SK-N-SH treated with all-trans-retinoic acid at 6 μM for 48 hours (cell line): ENCODE measurements at regions not wholly inside any gene's neighbourhood (a gene's known extent, or its start where the extent isn't known, plus 50 kb on each side); places are given as distances from the start of the nearest gene placed in this dataset.

Source experiments
- ATAC-seq: fragments of 200-7000 bp; cut with Tn5 transposase; 3 replicates; pipeline ENCODE4 v1.9.1; 2020; ENCODE audit warnings: mild to moderate bottlenecking, moderate library complexity
- ARNTL ChIP-seq: fragments of 450-650 bp; formaldehyde crosslinking; IDR thresholded peaks from 2 replicates; pipeline ENCODE4 v1.5.0; 2020; ENCODE audit warnings: low read depth, mild to moderate bottlenecking, moderate library complexity, borderline replicate concordance
- BACH2 ChIP-seq: fragments of 250-450 bp; sonication (Bioruptor Pico); IDR thresholded peaks from 2 replicates; pipeline ENCODE4 v1.9.0; 2021; ENCODE audit warnings: mild to moderate bottlenecking, borderline replicate concordance
- CSDC2 ChIP-seq: fragments of 250-450 bp; sonication (Bioruptor Pico); IDR thresholded peaks from 2 replicates; pipeline ENCODE4 v1.5.0; 2020; ENCODE audit warnings: mild to moderate bottlenecking, moderate library complexity
- ESRRG ChIP-seq: fragments of 250-450 bp; sonication (Bioruptor Pico); IDR thresholded peaks from 2 replicates; pipeline ENCODE4 v1.6.1; 2021; ENCODE audit warnings: mild to moderate bottlenecking
- ISL1 ChIP-seq: fragments of 250-450 bp; sonication (Bioruptor Pico); IDR thresholded peaks from 2 replicates; pipeline ENCODE4 v2.1.2; 2022; ENCODE audit warnings: mild to moderate bottlenecking, moderate library complexity
- OSR1 ChIP-seq: fragments of 250-450 bp; sonication (Bioruptor Pico); IDR thresholded peaks from 2 replicates; pipeline ENCODE4 v1.8.0; 2022; ENCODE audit warnings: moderate library complexity, mild to moderate bottlenecking, inconsistent platforms
- PPARA ChIP-seq: fragments of 250-450 bp; sonication (Bioruptor Pico); IDR thresholded peaks from 2 replicates; pipeline ENCODE4 v1.5.0; 2020; ENCODE audit warnings: mild to moderate bottlenecking, borderline replicate concordance
- RARB ChIP-seq: fragments of 250-450 bp; sonication (Bioruptor Pico); IDR thresholded peaks from 2 replicates; pipeline ENCODE4 v1.8.0; 2021; ENCODE audit warnings: mild to moderate bottlenecking, moderate library complexity
- SNAI2 ChIP-seq: fragments of 250-450 bp; sonication (Bioruptor Pico); IDR thresholded peaks from 2 replicates; pipeline ENCODE4 v1.5.0; 2020; ENCODE audit warnings: mild to moderate bottlenecking, moderate library complexity
- TCF4 ChIP-seq: fragments of 250-450 bp; sonication (Bioruptor Pico); IDR thresholded peaks from 2 replicates; pipeline ENCODE4 v1.8.0; 2021; ENCODE audit warnings: mild to moderate bottlenecking, moderate library complexity, borderline replicate concordance
- TOX ChIP-seq: fragments of 250-450 bp; sonication (Bioruptor Pico); IDR thresholded peaks from 2 replicates; pipeline ENCODE4 v1.8.0; 2021; ENCODE audit warnings: mild to moderate bottlenecking, moderate library complexity, borderline replicate concordance
- ZC3H10 ChIP-seq: fragments of 250-450 bp; sonication (Bioruptor Pico); IDR thresholded peaks from 2 replicates; pipeline ENCODE4 v1.5.1; 2021; ENCODE audit warnings: mild to moderate bottlenecking, moderate library complexity
- ZFP3 ChIP-seq: fragments of 250-450 bp; sonication (Bioruptor Pico); IDR thresholded peaks from 2 replicates; pipeline ENCODE4 v1.5.0; 2020; ENCODE audit warnings: mild to moderate bottlenecking, moderate library complexity
- ZFP30 ChIP-seq: fragments of 450-650 bp; formaldehyde crosslinking; IDR thresholded peaks from 2 replicates; pipeline ENCODE4 v1.5.0; 2022; ENCODE audit warnings: mild to moderate bottlenecking, moderate library complexity
- ZNF565 ChIP-seq: fragments of 450-650 bp; formaldehyde crosslinking; conservative IDR thresholded peaks from 2 replicates; pipeline ENCODE4 v1.5.0; 2020; ENCODE audit warnings: low read depth, mild to moderate bottlenecking, moderate library complexity
- ZNF70 ChIP-seq: fragments of 450-650 bp; formaldehyde crosslinking; IDR thresholded peaks from 2 replicates; pipeline ENCODE4 v1.5.0; 2020; ENCODE audit warnings: mild to moderate bottlenecking, moderate library complexity
- ZNF8 ChIP-seq: fragments of 450-650 bp; formaldehyde crosslinking; IDR thresholded peaks from 2 replicates; pipeline ENCODE4 v1.5.0; 2020; ENCODE audit warnings: mild to moderate bottlenecking, moderate library complexity
- TF ChIP-seq, protein P1 (sequence below): fragments of 250-450 bp; sonication (Bioruptor Pico); IDR thresholded peaks from 2 replicates; pipeline ENCODE4 v1.5.1; 2020; ENCODE audit warnings: low read depth, mild to moderate bottlenecking, moderate library complexity
- TF ChIP-seq, protein P2 (sequence below): fragments of 250-450 bp; sonication (Bioruptor Pico); IDR thresholded peaks from 2 replicates; pipeline ENCODE4 v1.8.0; 2021; ENCODE audit warnings: low read depth, mild to moderate bottlenecking, moderate library complexity, borderline replicate concordance
- TF ChIP-seq, protein P3 (sequence below): fragments of 250-450 bp; sonication (Bioruptor Pico); IDR thresholded peaks from 2 replicates; pipeline ENCODE4 v1.5.1; 2021; ENCODE audit warnings: mild to moderate bottlenecking, moderate library complexity
- TF ChIP-seq, protein P4 (sequence below): fragments of 250-450 bp; sonication (Bioruptor Pico); IDR thresholded peaks from 2 replicates; pipeline ENCODE4 v1.5.0; 2020; ENCODE audit warnings: mild to moderate bottlenecking, moderate library complexity

DNA sequence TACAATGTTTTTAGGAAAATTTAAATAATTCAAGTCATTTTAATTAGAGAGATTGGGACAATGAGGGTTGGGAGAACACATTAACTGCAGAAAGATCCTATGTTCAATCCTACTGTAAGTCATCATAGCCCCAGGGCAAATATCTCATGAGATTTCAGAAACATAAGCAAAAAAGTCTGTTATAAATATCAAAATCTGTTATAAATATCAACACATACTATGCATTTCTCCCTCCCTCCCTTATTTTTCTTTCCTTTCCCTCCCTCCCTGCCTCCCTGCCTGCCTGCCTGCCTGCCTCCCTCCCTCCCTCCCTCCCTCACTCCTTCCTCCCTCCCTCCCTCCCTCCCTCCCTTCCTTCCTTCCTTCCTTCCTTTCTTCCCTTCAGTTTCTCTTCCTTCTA lies 267.3 kb upstream of the SASH1 start:
- ATAC-seq, result no peak
- no peak for TF ChIP-seq ESRRG (CRISPR knock-in tag)
- TF ChIP-seq, protein P1, sequence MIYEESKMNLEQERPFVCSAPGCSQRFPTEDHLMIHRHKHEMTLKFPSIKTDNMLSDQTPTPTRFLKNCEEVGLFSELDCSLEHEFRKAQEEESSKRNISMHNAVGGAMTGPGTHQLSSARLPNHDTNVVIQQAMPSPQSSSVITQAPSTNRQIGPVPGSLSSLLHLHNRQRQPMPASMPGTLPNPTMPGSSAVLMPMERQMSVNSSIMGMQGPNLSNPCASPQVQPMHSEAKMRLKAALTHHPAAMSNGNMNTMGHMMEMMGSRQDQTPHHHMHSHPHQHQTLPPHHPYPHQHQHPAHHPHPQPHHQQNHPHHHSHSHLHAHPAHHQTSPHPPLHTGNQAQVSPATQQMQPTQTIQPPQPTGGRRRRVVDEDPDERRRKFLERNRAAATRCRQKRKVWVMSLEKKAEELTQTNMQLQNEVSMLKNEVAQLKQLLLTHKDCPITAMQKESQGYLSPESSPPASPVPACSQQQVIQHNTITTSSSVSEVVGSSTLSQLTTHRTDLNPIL (CRISPR knock-in tag), result no peak
- no peak for TF ChIP-seq ZC3H10
- TF ChIP-seq, protein P2, sequence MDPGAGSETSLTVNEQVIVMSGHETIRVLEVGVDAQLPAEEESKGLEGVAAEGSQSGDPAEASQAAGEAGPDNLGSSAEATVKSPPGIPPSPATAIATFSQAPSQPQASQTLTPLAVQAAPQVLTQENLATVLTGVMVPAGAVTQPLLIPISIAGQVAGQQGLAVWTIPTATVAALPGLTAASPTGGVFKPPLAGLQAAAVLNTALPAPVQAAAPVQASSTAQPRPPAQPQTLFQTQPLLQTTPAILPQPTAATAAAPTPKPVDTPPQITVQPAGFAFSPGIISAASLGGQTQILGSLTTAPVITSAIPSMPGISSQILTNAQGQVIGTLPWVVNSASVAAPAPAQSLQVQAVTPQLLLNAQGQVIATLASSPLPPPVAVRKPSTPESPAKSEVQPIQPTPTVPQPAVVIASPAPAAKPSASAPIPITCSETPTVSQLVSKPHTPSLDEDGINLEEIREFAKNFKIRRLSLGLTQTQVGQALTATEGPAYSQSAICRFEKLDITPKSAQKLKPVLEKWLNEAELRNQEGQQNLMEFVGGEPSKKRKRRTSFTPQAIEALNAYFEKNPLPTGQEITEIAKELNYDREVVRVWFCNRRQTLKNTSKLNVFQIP (CRISPR knock-in tag), result no peak
- no peak for TF ChIP-seq TOX (CRISPR knock-in tag)
- TF ChIP-seq ISL1 (CRISPR knock-in tag), result no peak
- TF ChIP-seq CSDC2 (CRISPR knock-in tag), result no peak
- no peak for TF ChIP-seq ARNTL (CRISPR knock-in tag)
- TF ChIP-seq PPARA, result no peak
- TF ChIP-seq, protein P3, sequence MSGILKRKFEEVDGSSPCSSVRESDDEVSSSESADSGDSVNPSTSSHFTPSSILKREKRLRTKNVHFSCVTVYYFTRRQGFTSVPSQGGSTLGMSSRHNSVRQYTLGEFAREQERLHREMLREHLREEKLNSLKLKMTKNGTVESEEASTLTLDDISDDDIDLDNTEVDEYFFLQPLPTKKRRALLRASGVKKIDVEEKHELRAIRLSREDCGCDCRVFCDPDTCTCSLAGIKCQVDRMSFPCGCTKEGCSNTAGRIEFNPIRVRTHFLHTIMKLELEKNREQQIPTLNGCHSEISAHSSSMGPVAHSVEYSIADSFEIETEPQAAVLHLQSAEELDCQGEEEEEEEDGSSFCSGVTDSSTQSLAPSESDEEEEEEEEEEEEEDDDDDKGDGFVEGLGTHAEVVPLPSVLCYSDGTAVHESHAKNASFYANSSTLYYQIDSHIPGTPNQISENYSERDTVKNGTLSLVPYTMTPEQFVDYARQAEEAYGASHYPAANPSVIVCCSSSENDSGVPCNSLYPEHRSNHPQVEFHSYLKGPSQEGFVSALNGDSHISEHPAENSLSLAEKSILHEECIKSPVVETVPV (CRISPR knock-in tag), result no peak
- no peak for TF ChIP-seq BACH2
- TF ChIP-seq SNAI2 (CRISPR knock-in tag), result no peak
- TF ChIP-seq ZNF565, result no peak
- TF ChIP-seq, protein P4, sequence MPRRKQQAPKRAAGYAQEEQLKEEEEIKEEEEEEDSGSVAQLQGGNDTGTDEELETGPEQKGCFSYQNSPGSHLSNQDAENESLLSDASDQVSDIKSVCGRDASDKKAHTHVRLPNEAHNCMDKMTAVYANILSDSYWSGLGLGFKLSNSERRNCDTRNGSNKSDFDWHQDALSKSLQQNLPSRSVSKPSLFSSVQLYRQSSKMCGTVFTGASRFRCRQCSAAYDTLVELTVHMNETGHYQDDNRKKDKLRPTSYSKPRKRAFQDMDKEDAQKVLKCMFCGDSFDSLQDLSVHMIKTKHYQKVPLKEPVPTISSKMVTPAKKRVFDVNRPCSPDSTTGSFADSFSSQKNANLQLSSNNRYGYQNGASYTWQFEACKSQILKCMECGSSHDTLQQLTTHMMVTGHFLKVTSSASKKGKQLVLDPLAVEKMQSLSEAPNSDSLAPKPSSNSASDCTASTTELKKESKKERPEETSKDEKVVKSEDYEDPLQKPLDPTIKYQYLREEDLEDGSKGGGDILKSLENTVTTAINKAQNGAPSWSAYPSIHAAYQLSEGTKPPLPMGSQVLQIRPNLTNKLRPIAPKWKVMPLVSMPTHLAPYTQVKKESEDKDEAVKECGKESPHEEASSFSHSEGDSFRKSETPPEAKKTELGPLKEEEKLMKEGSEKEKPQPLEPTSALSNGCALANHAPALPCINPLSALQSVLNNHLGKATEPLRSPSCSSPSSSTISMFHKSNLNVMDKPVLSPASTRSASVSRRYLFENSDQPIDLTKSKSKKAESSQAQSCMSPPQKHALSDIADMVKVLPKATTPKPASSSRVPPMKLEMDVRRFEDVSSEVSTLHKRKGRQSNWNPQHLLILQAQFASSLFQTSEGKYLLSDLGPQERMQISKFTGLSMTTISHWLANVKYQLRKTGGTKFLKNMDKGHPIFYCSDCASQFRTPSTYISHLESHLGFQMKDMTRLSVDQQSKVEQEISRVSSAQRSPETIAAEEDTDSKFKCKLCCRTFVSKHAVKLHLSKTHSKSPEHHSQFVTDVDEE (CRISPR knock-in tag), result no peak
- TF ChIP-seq OSR1 (CRISPR knock-in tag), result no peak
- TF ChIP-seq ZNF70 (CRISPR knock-in tag), result no peak
- no peak for TF ChIP-seq ZFP3
- no peak for TF ChIP-seq TCF4 (CRISPR knock-in tag)

DNA sequence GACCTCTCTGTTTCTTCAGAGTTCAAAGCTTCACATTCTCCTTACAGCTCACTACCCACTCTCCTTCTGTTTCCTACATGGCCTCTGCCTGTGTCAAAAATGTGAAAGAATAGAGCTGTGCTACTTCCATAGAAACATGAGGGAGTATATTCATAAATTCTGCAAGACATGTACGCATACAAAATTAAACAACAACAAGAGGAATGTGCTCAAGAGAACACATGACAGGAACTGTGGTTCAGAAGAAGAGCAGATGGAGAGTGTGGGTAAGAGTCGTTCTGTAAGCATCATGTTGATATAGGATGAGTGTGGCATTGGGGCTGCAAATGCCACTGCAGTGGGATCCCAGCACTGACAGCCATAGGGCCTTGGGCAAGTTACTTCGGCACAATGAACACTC lies 266.6 kb upstream of the SASH1 start:
- no peak for TF ChIP-seq TCF4 (CRISPR knock-in tag)
- no peak for TF ChIP-seq ZFP30 (CRISPR knock-in tag)
- no peak for TF ChIP-seq TOX (CRISPR knock-in tag)
- no peak for TF ChIP-seq ZC3H10
- TF ChIP-seq ZNF565, result no peak
- TF ChIP-seq, protein P4 (CRISPR knock-in tag), result no peak
- TF ChIP-seq RARB (CRISPR knock-in tag), result no peak
- no peak for TF ChIP-seq ISL1 (CRISPR knock-in tag)
- no peak for TF ChIP-seq ESRRG (CRISPR knock-in tag)
- TF ChIP-seq, protein P1 (CRISPR knock-in tag), result no peak
- no peak for TF ChIP-seq ZNF70 (CRISPR knock-in tag)
- TF ChIP-seq CSDC2 (CRISPR knock-in tag), result no peak
- no peak for TF ChIP-seq PPARA
- TF ChIP-seq, protein P2 (CRISPR knock-in tag), result no peak
- TF ChIP-seq SNAI2 (CRISPR knock-in tag), result no peak
- no peak for TF ChIP-seq ZNF8 (CRISPR knock-in tag)
- TF ChIP-seq ARNTL (CRISPR knock-in tag), result no peak
- ATAC-seq, result no peak
